ENCODE measurements at regions not wholly inside any gene's neighbourhood (a gene's known extent, or its start where the extent isn't known, plus 50 kb on each side); places are given as distances from the start of the nearest gene placed in this dataset.

- Histone ChIP-seq H3K27ac (no peak overlapping the region), H3K4me1 (peaks cover 17% of the 10 kb centered on the region), H3K27me3 (no peaks in the 10 kb centered on the region), H3K9ac (no peak overlapping the region), H3K4me3 (no peak overlapping the region), H3K79me2 (ENCODE audit: low read depth) (no peaks in the 10 kb centered on the region), H3K36me3 (no peaks in the 10 kb centered on the region), H3F3A (ENCODE audit: low read depth) (peaks cover 13% of the 10 kb centered on the region), H2AFZ (replicated peaks) (no peak overlapping the region), H3K4me2 (no peak overlapping the region), H4K20me1 (ENCODE audit: low read depth) (no peaks in the 10 kb centered on the region), H3K9me3 (ENCODE audit: low read depth) (no peaks in the 10 kb centered on the region)
- Mint-ChIP-seq H3K4me3 (no peak overlapping the region), H3K4me1 (peaks cover 19% of the 10 kb centered on the region), H3K27ac (no peak overlapping the region), H3K27me3 (ENCODE audit: insufficient read depth, low read depth) (no peaks in the 10 kb centered on the region), H3K36me3 (no peaks in the 10 kb centered on the region), H3K9me3 (peaks cover 2% of the 10 kb centered on the region)
- no peak for DNase-seq (ENCODE audit: low spot score)
- TF ChIP-seq CTCF (IDR thresholded peaks at IDR 0.05): no peak
- no peak for TF ChIP-seq EZH2 (IDR thresholded peaks at IDR 0.05)
- no peak for TF ChIP-seq EZH2phosphoT487 (IDR thresholded peaks at IDR 0.05)
These were observed 998.0 kb upstream of the EPHA7 start for GRCh38 chr6:94417363-94417762.

GRCh38 chr6:94414041-94414440 is 994.7 kb upstream of the EPHA7 start:
- peak overlapping the region; percentile 41 for H3K4me2 ChIP-seq
- H4K20me1 ChIP-seq (ENCODE audit: low read depth): no peaks in the 10 kb centered on the region
- H3K9ac ChIP-seq: no peak overlapping the region
- peak; percentile 70 for DNase-seq (ENCODE audit: low spot score)
- H3K36me3 ChIP-seq: no peaks in the 10 kb centered on the region
- H3K27me3 ChIP-seq: no peaks in the 10 kb centered on the region
- Mint-ChIP-seq H3K27ac (no peak overlapping the region), H3K27me3 (ENCODE audit: insufficient read depth, low read depth) (no peaks in the 10 kb centered on the region), H3K9me3 (peaks cover 3% of the 10 kb centered on the region), H3K36me3 (no peaks in the 10 kb centered on the region), H3K4me1 (peaks cover 10% of the 10 kb centered on the region), H3K4me3 (no peak overlapping the region)
- TF ChIP-seq CTCF (IDR thresholded peaks at IDR 0.05): no peak
- TF ChIP-seq EZH2phosphoT487 (IDR thresholded peaks at IDR 0.05): no peak
- no peak for TF ChIP-seq EZH2 (IDR thresholded peaks at IDR 0.05)
- H3F3A ChIP-seq (ENCODE audit: low read depth): peaks cover 13% of the 10 kb centered on the region
- H3K4me3 ChIP-seq: no peak overlapping the region
- H3K79me2 ChIP-seq (ENCODE audit: low read depth): no peaks in the 10 kb centered on the region
- H2AFZ ChIP-seq (replicated peaks): no peak overlapping the region
- H3K9me3 ChIP-seq (ENCODE audit: low read depth): no peaks in the 10 kb centered on the region
- peaks cover 17% of the 10 kb centered on the region for H3K4me1 ChIP-seq
- H3K27ac ChIP-seq: peak overlapping the region; percentile 64

GRCh38 chr6:94401311-94401710 is 982.0 kb upstream of the EPHA7 start:
- Mint-ChIP-seq H3K4me3 (no peak overlapping the region), H3K27ac (no peak overlapping the region), H3K9me3 (no peaks in the 10 kb centered on the region), H3K36me3 (no peaks in the 10 kb centered on the region), H3K4me1 (peaks cover 2% of the 10 kb centered on the region), H3K27me3 (ENCODE audit: insufficient read depth, low read depth) (no peaks in the 10 kb centered on the region)
- Histone ChIP-seq H3K27me3 (no peaks in the 10 kb centered on the region), H3K9ac (no peak overlapping the region), H3K9me3 (ENCODE audit: low read depth) (no peaks in the 10 kb centered on the region), H3F3A (ENCODE audit: low read depth) (no peaks in the 10 kb centered on the region), H3K36me3 (no peaks in the 10 kb centered on the region), H2AFZ (replicated peaks) (no peak overlapping the region), H3K4me2 (no peak overlapping the region), H3K27ac (no peak overlapping the region), H3K4me1 (no peaks in the 10 kb centered on the region), H3K4me3 (no peak overlapping the region), H4K20me1 (ENCODE audit: low read depth) (no peaks in the 10 kb centered on the region), H3K79me2 (ENCODE audit: low read depth) (no peaks in the 10 kb centered on the region)
- no peak for DNase-seq (ENCODE audit: low spot score)
- TF ChIP-seq EZH2phosphoT487 (IDR thresholded peaks at IDR 0.05): no peak

- no peaks in the 10 kb centered on the region for H3F3A ChIP-seq (ENCODE audit: low read depth)
- no peak overlapping the region for H3K9ac ChIP-seq
- no peaks in the 10 kb centered on the region for H3K79me2 ChIP-seq (ENCODE audit: low read depth)
- no peaks in the 10 kb centered on the region for H4K20me1 ChIP-seq (ENCODE audit: low read depth)
- Mint-ChIP-seq H3K27me3 (ENCODE audit: insufficient read depth, low read depth) (no peaks in the 10 kb centered on the region), H3K4me3 (no peak overlapping the region), H3K9me3 (no peaks in the 10 kb centered on the region), H3K27ac (no peak overlapping the region), H3K36me3 (no peaks in the 10 kb centered on the region), H3K4me1 (peaks cover 2% of the 10 kb centered on the region)
- no peaks in the 10 kb centered on the region for H3K27me3 ChIP-seq
- H3K9me3 ChIP-seq (ENCODE audit: low read depth): no peaks in the 10 kb centered on the region
- H3K4me3 ChIP-seq: no peak overlapping the region
- no peaks in the 10 kb centered on the region for H3K4me1 ChIP-seq
- no peak overlapping the region for H3K4me2 ChIP-seq
- H3K36me3 ChIP-seq: no peaks in the 10 kb centered on the region
- no peak overlapping the region for H3K27ac ChIP-seq
- TF ChIP-seq CTCF (IDR thresholded peaks at IDR 0.05) (no peak), EZH2phosphoT487 (IDR thresholded peaks at IDR 0.05) (no peak), EZH2 (IDR thresholded peaks at IDR 0.05) (no peak)
- no peak overlapping the region for H2AFZ ChIP-seq (replicated peaks)
- no peak for DNase-seq (ENCODE audit: low spot score)
These were observed 975.5 kb upstream of the EPHA7 start for GRCh38 chr6:94394822-94395221.

All from neural progenitor cell (in vitro differentiated cells).